Lung microvascular endothelial cell (primary cell): ENCODE measurements at regions not wholly inside any gene's neighbourhood (a gene's known extent, or its start where the extent isn't known, plus 50 kb on each side); places are given as distances from the start of the nearest gene placed in this dataset.
A peak's percentile ranks its signal among the peaks of the same experiment; 100 is the strongest.

Experiments
- DNase-seq, 2 donors: peaks; one replicate each; pipeline versions ENCODE4 v3.0.0 to v3.0.0-alpha.2; 2010; ENCODE audit warnings: low read depth in 2 of 2

DNA sequence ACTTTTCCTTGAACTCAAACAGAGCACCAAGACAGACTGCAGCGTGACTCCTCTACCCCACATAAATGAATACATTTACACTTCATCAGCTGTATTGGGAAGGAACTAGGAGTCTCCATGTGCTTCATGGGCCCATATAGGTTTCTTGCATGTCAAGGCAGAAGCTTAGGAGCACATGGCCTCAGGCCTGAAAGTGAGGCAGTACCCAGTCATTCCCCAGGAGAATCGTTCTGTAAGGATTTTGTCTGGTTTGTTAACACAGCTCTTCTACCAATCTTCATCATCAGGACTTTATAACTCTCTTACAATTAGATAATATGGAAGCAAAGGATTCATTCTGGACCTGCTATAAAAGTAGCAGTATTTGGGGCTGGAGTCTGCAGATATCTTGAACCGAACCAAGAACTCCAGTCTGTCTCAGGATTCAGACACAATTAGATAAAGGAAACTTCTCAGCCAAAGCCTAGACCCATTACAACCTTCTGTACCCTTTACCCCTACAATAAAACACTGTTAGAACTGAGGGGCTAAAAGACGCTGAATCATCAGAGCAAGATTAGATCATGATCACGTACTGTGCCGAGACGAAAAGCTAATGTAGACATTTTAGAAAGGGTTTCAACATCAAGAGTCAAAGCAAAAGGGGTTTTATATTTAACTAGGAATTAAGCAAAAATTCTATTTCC is 385.5 kb upstream of the SLC30A5 start:
- DNase-seq = no peak

- no peak for DNase-seq
These were observed 385.0 kb upstream of the SLC30A5 start for GRCh38 chr5:68708842-68709170.

GRCh38 chr5:68709239-68709638 is 384.6 kb upstream of the SLC30A5 start:
- no peak for DNase-seq

DNA sequence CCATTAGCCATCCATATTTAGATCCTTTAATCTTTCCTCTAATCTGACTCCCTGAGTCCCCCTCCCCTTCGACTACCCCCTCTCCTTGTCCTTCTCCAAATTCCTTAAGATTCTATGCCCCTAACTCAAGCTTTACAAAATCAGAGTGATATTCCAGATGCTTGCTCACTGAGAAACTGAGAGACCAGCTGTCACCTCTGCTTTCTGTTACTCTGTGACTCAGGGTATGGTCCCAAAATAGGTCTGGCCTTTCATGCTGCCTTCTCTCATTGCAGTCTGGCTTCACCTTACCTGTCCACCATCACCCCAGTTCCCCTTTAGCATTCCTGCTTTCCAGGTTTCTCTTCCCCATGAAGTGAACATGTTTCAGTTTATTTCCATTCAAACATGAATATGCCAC is 383.3 kb upstream of the SLC30A5 start:
- no peak for DNase-seq

GRCh38 chr5:68711293-68712200 is 382.3 kb upstream of the SLC30A5 start:
- no peak for DNase-seq

DNA sequence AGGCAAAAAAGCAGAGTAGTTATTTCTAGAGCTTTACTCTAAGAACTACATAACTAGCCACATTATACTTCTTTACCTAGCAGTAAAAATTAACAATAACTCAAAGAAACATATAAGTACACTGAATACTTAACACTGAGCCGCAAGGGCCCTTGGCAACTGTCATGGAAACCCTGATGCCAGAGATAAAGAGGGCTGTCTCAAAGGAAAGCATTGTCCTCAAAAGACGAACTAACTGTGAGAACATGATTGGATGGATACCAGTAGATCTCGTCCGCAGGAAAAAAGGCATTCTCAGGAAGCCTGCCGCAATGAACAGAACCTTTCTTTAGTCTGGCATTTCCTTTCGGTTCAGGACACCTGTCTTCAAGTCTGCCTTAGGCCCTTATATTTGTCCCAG is 379.0 kb upstream of the SLC30A5 start:
- DNase-seq = no peak

DNA sequence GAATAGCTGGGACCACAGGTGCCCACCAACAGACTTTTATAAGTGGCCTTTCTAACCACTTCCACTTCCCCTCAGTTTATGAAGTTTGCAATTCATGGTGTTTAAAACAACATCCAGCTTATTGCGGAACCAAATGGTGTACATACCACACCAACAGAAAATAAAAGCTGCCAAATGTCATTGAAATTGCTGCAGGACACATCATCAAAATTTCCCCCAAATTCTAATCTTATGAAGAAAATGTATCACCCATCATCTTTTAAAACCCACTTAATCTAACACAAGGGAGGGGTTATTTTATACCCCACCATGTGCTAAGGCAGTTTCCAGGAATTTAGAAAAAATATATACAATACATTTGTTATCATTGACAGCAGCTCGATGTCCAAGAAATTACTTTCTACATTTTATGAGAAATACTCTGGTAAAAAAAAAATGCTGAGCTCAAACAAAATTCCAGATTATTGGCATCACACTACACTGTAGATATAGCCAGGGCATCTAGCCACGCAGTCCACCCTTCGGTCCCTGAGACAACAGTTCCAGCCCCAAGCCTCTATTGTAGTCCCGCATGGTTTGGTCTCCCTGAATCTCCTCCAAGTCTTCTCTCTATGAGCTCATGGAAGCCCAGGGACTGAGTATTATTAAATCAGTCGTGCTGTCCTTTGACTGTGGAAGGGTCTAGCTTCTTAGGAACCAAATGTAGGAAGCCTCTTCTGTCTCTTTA is 372.8 kb upstream of the SLC30A5 start:
- DNase-seq = no peak

GRCh38 chr5:68722357-68722756 is 371.5 kb upstream of the SLC30A5 start:
- no peak for DNase-seq

DNA sequence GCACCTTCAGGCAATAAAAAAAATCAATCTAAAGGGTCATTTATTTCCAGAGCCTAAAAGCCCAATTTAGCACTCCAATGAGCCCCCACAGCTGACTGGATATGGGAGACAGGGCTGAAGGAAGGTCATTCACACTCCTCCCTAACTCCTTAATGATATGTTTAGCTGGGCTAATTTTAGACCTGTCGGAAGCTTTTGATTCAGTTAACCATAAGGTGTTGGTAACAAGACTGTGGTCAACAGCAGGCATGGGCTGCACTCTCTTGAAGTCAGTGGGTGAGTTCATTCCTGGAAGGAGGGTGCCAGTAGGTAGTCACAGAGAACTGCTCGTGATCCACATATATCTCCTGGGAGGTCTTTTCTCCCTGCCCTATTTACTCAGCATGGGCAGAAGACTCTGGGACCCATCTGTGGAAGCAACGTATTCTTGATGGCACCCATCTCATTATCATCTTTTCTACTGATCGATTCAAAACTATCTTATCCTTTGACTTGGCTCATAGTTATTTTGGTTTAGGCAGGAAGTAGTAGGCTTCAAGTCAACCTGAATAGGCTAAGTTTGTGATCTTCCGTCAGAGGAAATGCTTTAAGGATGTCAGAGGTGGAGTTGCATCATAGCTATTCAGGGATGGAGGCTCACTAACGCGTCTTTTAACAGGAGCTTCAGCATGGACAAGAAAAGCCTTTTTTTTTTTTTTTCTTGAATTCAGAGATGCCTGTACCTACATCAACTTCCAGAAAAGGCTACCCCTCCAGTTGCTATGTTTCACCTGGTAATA is 367.7 kb upstream of the SLC30A5 start:
- no peak for DNase-seq

DNA sequence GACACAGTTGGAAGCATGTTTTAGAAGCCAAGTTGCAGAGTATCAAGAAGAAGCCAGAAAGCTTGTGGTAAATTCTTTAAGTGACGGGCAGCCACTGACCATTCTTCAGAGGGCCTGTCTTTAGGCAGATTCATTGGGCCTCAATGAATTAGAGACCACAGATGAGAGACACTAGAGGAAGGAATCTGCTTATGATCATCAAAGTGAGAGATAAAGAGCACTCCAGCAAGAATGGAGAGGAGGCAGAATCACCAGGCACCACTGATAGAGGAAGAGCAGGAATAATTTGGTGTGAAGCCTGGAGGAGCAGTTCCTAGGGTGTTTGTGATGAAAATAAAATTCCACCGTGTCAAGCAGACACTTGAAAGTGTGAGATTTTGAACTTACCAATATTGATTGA is 365.9 kb upstream of the SLC30A5 start:
- no peak for DNase-seq

- no peak for DNase-seq
These were observed 364.1 kb upstream of the SLC30A5 start for GRCh38 chr5:68729678-68730077.

GRCh38 chr5:68730220-68730978 is 363.4 kb upstream of the SLC30A5 start:
- peak; percentile 3 to 78 for DNase-seq

DNA sequence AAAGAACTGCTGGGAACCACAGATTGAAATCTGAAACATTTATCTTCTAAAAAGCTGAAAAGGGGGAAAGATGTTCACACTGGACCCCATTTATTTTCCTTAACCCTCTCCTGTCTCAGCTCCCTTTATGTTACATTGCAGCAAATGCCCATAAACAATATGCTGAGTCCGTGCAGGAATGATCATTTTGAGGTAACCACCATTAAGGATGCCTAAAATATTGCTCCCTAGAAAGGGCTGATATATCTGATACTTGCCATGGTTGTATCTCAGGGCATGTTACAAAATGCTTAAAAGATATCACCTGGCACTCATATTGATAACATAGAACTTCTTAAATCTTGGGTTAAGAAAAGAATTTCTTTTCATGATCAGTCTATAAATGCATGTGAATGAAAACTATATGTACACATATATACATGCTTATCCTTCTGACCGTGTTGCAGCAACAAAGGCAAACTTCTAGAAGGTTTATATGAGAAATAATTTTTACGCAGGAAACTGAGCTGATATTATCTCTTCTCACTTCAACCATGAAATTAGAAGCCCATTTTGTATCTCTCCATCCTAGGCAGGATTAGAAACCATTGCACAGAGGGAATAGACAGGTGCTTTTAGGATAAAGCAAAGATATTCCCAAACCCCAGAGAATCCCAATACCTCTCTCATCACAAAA is 362.7 kb upstream of the SLC30A5 start:
- DNase-seq = no peak

DNA sequence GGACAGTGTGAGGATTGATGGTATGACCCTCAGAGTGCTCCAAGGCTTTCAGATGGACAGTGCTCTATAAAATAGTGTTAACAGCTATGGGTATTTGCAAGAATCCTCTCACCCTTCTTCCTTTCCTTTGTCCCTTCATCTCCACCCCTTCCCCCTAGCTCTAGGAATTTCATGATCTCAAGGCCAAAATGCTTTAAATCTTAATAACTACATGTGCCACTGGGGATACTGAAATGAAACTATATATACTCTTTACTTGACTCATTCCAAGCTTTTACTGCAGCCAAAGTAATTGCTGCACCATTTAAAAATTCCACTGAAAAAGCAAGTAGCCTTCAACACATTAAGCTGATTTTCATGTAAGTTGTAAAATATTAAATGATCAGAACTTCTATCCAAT is 361.6 kb upstream of the SLC30A5 start:
- no peak for DNase-seq

DNA sequence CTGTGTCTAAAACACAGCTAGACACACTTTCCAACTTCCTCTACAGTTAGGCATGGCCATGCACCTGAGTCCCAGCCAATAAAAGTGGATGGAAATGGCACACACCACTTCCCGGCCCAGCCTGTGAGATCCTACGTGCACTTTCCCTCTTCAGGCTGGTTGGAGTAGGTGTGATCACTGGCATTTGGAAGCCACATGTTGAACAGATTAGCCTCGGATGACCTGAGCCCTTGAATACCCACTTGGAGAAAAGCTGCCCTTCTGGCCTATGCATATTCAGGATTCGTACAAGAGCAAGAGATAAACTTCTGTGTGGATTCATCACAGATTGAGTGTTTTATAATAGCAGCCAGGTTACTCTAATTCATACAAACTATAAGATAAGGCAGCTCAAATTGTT is 359.0 kb upstream of the SLC30A5 start:
- no peak for DNase-seq

DNA sequence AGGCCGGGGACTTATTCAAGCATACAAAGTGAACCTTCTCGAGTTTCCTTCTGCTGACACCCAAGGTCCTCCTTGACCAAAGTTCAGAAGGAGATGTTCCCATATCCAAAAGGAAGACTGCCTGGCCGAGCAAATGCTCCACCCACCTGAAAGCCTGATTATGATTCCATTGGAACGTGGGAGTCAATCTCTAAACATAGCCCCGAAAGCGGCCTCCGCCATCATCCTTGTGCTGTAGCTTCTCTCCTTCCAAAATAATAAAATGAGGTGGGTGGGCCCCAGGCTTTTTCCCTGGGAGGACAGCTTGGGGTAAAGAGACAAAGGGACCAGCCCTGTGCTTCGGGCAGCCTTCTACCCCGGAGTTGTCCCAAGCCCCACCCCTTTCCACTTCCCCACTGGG is 355.6 kb upstream of the SLC30A5 start:
- DNase-seq = no peak

DNA sequence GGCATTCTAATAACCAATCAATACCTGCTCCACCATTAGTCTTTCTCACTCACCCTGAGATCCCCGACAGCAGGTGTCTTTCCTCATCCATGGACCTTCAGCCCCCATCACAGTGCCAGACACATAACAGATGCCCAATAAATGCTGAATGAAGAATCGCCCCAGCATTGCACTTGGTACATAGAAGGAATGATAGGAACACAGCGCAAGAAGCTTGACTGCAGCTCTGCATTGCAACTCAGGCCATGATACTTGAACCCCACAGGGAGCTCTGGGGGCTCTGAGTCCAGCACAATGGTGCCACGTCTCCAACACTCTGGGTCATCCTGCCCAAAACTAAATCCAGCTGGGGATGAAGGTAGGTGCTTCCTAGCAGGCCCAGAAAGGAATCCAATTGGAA is 355.0 kb upstream of the SLC30A5 start:
- DNase-seq = no peak

DNA sequence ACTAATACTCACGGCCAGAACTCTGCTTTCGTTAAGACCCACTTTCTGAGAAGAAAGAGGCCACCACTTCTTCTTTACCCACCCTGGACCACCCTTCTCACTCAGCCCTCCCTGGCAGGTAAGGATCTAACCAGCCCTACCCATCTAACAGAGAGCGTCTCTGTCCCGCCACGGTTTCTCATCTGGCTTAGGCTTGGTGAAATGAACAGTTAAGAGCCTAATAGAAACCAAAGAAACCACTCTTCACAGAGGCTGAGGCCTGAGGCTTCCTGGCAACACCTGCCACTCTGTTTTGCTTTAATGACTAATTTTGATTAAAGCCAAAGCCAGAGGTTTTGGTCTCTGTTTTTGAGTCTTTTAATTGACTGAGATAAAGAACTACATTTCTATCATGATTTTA is 354.1 kb upstream of the SLC30A5 start:
- DNase-seq = no peak

- DNase-seq = no peak
These were observed 353.4 kb upstream of the SLC30A5 start for GRCh38 chr5:68740226-68740910.

- DNase-seq = no peak
These were observed 349.6 kb upstream of the SLC30A5 start for GRCh38 chr5:68744206-68744605.
